Left colon (tissue), 2 donors: ENCODE measurements at regions not wholly inside any gene's neighbourhood (a gene's known extent, or its start where the extent isn't known, plus 50 kb on each side); places are given as distances from the start of the nearest gene placed in this dataset.

Source experiments
- ATAC-seq: fragments of 200-7000 bp; cut with Tn5 transposase; one replicate; pipeline ENCODE4 v1.9.1; 2020; ENCODE audit warnings: mild to moderate bottlenecking, moderate library complexity
- DNase-seq, 2 donors: peaks; one replicate each; pipeline ENCODE4 v3.0.0-alpha.2; 2020
- intact Hi-C, 2 donors: fragments of 100-400 bp; cut with DNase I in 1 of 2; cut with micrococcal nuclease in 1 of 2; formaldehyde crosslinking; loops; one replicate each; pipeline versions ENCODE4 v1.11.2 to v1.14.0; 2022; cut with DNase I, micrococcal nuclease
- donor health status: DM: no; HTN: no; CAD: no.
- donor health status: DM: yes; HTN: yes; CAD: no.

DNA sequence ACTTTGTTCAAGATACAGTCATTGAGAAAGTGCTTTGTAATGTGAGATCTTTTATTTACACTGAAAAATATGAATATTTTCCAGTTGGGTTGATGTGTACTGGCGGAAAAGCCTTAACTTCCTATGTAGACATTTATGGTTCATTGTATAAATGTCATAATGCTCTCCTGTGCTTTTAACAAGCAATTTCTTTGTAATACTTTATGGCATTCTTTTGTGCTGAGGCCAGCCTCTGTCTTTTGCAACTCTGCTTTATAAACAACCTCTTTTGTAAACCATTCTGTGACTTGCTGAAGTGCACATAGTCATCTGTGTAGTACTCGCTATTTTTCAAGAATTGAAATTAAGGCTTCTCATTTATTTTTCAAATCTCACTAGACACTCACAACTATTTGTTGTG lies 291.2 kb downstream of the CDH11 start:
- intact Hi-C loops: no loop called here
- no peak for ATAC-seq

DNA sequence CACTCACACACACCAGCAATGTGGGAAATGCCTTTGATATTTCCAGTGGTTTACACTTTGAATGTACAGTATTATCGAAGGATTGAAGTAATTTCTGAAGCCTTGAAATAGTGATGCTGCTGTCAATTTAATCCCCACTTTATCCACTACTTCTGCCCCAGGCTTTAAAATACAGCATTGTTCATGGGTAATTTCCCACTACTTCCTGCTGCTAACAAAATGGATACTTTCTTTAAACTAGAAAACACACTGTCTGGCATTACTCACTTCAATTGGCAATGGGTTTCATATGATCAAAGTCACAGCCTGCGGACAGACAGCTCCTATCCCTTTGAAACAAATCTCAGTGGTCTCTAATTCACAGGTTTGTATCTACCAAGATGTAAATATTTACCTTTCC lies 292.2 kb downstream of the CDH11 start:
- intact Hi-C loops: no loop called here
- ATAC-seq: no peak
- DNase-seq: no peak

More for the DNA sequence above, 291.2 kb downstream of the CDH11 start:
- DNase-seq: no peak

GRCh38 chr16:64826374-64826773 lies 295.5 kb downstream of the CDH11 start:
- ATAC-seq: no peak
- DNase-seq: no peak
- intact Hi-C loops: no loop called here

DNA sequence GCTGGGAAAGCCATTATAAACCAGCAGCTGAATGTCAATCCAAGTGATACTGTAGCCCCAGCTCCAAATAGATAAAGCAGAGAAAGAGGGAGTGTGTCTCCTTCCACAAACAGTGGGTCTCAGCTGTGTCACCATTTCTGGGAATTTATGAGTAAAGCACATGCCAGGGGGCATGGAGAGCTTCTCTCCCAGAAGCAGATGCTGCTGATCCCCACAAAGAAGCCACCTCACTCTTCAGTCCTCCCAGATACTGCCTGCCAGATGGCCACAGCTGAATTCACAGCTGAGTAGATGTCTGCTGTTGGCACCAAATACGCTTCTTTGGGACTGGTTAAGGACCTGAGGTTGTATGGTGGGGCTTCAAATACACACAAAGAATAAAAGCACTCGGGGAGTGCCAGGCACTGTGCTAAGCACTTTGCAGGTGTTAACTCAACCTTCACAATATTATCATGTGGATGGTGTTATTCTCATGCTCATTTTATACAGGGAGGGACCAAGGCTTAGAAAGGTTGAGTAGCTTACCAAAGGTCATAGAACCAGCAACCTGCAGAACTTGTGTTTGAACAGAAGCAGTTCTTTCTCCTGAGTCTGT lies 298.3 kb downstream of the CDH11 start:
- DNase-seq (no peak), ATAC-seq (no peak)
- intact Hi-C loops: no loop called here

DNA sequence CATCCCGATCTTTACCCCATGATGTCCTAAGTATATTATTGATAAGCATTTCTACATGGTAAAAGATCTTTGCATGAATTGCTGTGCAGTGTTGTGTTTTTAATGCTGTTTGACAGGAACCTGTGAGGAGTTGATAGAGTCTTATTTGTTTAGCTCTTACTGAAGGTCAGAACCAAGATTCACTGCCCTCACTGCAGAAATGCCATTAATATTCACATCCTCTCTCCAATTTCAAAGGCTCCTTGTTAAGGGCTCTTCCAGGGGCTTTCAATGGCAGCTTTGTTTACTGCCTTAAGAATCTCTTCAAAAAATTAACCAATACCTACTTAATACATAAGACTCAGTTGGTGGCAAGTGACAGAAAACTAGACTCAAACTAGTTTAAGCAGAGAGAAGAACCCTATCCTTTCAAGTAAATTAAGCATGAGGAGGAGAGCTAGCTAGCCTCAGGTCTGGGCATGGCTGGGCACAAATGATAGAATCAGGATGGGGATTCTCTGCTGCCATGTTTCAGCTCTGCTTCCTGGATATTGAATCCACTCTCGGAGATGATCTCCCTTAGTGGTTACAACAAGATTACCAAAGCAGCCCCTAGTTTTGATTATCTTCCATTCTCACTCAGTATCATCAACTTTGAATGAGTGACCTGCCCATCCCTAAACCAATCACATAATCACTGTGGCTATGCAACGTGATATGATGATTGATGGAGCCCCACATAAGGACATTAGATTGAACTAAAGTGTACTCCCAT lies 311.8 kb downstream of the CDH11 start:
- intact Hi-C loops: no loop called here
- DNase-seq: no peak
- ATAC-seq: no peak

GRCh38 chr16:64808474-64808873 lies 313.4 kb downstream of the CDH11 start:
- intact Hi-C loops: no loop called here
- ATAC-seq: no peak
- no peak for DNase-seq

GRCh38 chr16:64791756-64792155 lies 330.1 kb downstream of the CDH11 start:
- ATAC-seq: no peak
- intact Hi-C loops: no loop called here
- DNase-seq: no peak

- no peak for DNase-seq
- ATAC-seq: no peak
- intact Hi-C loops: no loop called here
Observed at GRCh38 chr16:64784635-64785034, 337.2 kb downstream of the CDH11 start.

DNA sequence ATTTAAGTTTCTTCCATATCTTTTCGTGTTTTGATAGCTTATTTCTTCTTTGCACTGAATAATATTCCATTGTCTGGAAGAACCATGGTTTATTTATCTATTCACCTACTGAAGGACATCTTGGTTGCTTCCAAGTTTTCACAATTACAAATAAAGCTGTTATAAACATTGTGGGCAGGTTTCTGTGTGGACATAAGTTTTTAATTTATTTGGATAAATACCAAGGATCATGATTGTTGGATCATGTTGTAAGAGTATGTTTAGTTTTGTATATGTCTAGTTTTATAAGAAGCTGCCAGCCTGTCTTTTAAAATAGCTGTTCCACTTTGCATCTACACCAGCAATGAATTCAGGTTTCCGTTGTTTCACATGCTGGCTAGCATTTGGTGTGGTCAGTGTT lies 339.4 kb downstream of the CDH11 start:
- DNase-seq (no peak), ATAC-seq (no peak)
- intact Hi-C loops: no loop called here

DNA sequence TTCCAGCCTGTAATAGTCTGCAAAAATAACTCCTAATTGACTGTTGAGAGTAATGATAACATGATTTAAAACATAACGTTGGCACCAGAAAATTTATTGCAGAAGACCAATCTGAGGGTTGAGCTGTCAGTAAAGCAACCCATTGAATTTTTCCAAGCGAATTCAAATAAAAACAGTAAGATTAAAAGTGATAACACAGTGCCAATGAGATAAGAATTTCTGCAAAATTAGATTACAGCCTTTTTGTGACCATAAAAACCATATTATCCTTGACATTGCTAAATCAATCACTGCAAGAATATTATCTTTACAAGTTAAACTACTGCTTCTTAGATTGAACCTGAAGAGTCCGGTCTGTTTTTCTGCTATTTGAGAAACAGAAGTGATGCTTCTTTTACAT lies 341.4 kb downstream of the CDH11 start:
- ATAC-seq: no peak
- intact Hi-C loops: no loop called here
- no peak for DNase-seq

DNA sequence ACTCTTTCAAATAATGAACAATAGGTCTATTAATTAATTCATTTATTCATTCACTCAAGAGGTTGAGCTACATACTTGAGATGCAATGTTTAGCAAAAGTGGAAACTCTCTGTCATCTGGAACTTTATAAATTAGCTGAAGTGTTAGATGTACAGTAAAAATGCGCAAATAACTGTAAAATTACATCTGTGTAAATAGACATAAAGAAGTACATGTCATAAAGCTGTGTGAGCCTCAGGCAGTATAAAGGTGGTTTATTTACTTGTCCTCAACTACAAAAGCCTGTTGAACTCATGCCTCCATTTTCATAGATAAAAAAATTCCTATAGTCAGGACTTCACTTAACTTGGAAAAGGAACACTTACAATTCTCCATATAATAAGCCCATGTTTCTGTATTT lies 343.1 kb downstream of the CDH11 start:
- ATAC-seq (no peak), DNase-seq (no peak)
- intact Hi-C loops: no loop called here

DNA sequence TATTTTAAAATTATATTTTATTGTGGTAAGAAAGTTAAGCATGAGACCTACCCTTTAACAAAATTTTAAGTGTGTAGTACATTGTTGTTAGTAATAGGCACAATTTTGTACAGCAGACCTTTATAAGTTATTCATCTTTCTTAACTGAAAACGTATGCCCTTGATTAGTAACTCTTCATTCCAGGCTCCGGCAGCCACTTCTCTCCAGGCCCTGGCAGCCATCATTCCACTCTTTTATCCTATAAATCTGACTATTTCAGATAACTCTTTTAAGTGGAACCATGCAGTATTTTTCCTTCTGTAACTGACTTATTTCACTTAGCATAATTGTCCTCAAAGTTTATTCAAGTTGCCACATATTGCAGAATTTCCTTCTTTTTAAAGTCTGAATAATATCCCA lies 348.2 kb downstream of the CDH11 start:
- no peak for DNase-seq
- ATAC-seq: no peak
- intact Hi-C loops: no loop called here

GRCh38 chr16:64773184-64773583 lies 348.7 kb downstream of the CDH11 start:
- DNase-seq (no peak), ATAC-seq (no peak)
- intact Hi-C loops: no loop called here

DNA sequence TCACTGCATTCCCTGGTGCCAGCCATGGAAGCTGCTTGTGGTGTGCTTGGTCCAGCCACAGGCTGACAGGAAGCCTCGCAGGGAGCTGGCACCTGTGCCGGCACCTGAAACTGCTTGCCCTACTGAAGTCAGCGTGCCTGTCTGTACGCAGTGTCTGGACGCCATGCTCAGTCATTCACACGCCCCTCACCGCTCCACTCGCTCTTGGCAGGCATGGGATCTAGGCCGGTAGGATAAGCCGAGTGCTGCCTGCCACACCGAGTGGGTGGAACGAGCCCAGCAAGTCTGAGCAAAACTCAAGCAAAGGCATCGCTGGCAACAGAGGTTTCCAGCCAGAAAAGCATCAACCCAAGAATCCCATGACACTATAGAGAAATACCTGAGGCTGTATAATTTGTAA lies 350.6 kb downstream of the CDH11 start:
- ATAC-seq: no peak
- DNase-seq: no peak
- intact Hi-C loops: no loop called here

DNA sequence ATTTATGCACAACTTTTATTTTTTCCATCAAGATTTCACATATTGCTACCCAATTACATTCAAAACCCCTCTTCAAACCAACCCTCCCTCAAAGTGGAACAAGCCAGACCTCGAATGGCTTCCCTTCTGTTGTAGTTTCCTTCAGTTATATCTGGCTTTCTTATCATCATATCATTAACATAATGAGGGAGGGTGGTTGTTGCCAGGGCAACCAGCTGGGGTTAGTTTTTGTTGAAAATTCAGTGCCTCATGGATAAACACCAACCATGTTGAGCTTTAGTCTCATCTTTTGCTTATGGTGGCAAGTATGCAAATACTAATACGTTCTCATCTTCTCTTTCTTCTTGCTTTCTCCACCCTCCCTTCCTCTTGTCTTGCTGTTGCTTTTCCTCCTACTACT lies 359.7 kb downstream of the CDH11 start:
- ATAC-seq (no peak), DNase-seq (no peak)
- intact Hi-C loops: no loop called here

- intact Hi-C loops: no loop called here
- DNase-seq (no peak), ATAC-seq (no peak)
Observed at GRCh38 chr16:64754279-64754678, 367.6 kb downstream of the CDH11 start.

GRCh38 chr16:64751906-64752305 lies 370.0 kb downstream of the CDH11 start:
- ATAC-seq: no peak
- no peak for DNase-seq
- intact Hi-C loops: no loop called here

DNA sequence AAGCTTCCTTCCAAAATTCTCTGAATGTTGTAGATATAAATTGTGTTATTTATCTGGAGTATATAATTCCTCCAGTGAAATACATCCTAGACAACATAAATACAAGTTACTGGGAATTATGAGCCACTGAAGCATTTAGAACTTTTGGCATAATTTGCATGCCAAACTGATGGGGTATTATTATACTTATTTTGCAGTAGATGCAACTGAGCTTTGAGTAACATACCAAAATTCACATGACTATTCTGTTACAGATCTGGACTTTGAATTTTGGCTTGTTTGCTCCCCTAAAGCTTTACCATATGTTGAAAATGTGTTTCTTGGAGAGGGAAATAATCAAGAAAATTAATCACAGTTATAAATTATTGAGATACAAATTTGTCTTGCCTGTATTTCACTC lies 372.5 kb downstream of the CDH11 start:
- ATAC-seq: no peak
- intact Hi-C loops: no loop called here
- no peak for DNase-seq

- no peak for ATAC-seq
- intact Hi-C loops: no loop called here
- DNase-seq: no peak
Observed at GRCh38 chr16:64745258-64745930, 376.5 kb downstream of the CDH11 start.

- intact Hi-C loops: no loop called here
- DNase-seq (no peak), ATAC-seq (no peak)
Observed at GRCh38 chr16:64742455-64743223, 379.2 kb downstream of the CDH11 start.
